ENCODE measurements at regions not wholly inside any gene's neighbourhood (a gene's known extent, or its start where the extent isn't known, plus 50 kb on each side); places are given as distances from the start of the nearest gene placed in this dataset.
"Not testable (repeated sequence)": the region's sequence is repeated elsewhere in the genome, so short reads cannot be mapped to it uniquely, and the experiment has no call there.

GRCh38 chr6:27807441-27808241 lies 104.6 kb downstream of the OR2B2 start (continued):
- TF ChIP-seq ZMAT3 (CRISPR knock-in tag; conservative IDR thresholded peaks at IDR 0.05) (peak; percentile 68; the same call in 1 of the 2 replicates), DMAP1 (CRISPR knock-in tag; IDR thresholded peaks at IDR 0.05) (peak; percentile 90), ZNF687 (CRISPR knock-in tag; IDR thresholded peaks at IDR 0.05) (peak; percentile 95), FOXO1 (CRISPR knock-in tag; IDR thresholded peaks at IDR 0.05) (peak; percentile 58; the same call in 1 of the 2 replicates), ZKSCAN5 (CRISPR knock-in tag; IDR thresholded peaks at IDR 0.05) (peak; percentile 26; the same call in 1 of the 2 replicates), SAFB2 (CRISPR knock-in tag; IDR thresholded peaks at IDR 0.05; ENCODE audit: borderline replicate concordance, low read depth) (peak; percentile 56; the same call in 1 of the 2 replicates), ZNF777 (CRISPR knock-in tag; IDR thresholded peaks at IDR 0.05) (0 out of 2 replicates have a peak, but pooled peaks have one; percentile 4), NFYB (CRISPR knock-in tag; IDR thresholded peaks at IDR 0.05) (peak; percentile 88), ZNF761 (CRISPR knock-in tag; conservative IDR thresholded peaks at IDR 0.05) (0 out of 2 replicates have a peak, but pooled peaks have one; percentile 38), ZNF547 (CRISPR knock-in tag; IDR thresholded peaks at IDR 0.05) (0 out of 2 replicates have a peak, but pooled peaks have one; percentile 53), POGK (CRISPR knock-in tag; conservative IDR thresholded peaks at IDR 0.05) (peak; percentile 48; the same call in 1 of the 2 replicates), ZNF354B (CRISPR knock-in tag; IDR thresholded peaks at IDR 0.05) (0 out of 2 replicates have a peak, but pooled peaks have one; percentile 66), ZNF350 (CRISPR knock-in tag; IDR thresholded peaks at IDR 0.05; ENCODE audit: borderline replicate concordance, low read depth) (peak; percentile 43; the same call in 1 of the 2 replicates), ZNF83 (CRISPR knock-in tag; IDR thresholded peaks at IDR 0.05; ENCODE audit: borderline replicate concordance) (peak; percentile 49; the same call in 1 of the 2 replicates), ZNF451 (CRISPR knock-in tag; IDR thresholded peaks at IDR 0.05) (0 out of 2 replicates have a peak, but pooled peaks have one; percentile 59), IRF2 (CRISPR knock-in tag; IDR thresholded peaks at IDR 0.05) (peak; percentile 38), ZNF143 (CRISPR knock-in tag; IDR thresholded peaks at IDR 0.05) (0 out of 2 replicates have a peak, but pooled peaks have one; percentile 2), CREM (IDR thresholded peaks at IDR 0.05) (peak; percentile 75), HNRNPL (IDR thresholded peaks at IDR 0.05; ENCODE audit: low read depth, low read length) (0 out of 2 replicates have a peak, but pooled peaks have one; percentile 29), MAZ (CRISPR knock-in tag; IDR thresholded peaks at IDR 0.05; ENCODE audit: low read depth) (peak; percentile 59; the same call in 1 of the 2 replicates), ZNF501 (CRISPR knock-in tag; IDR thresholded peaks at IDR 0.05) (peak; percentile 76; the same call in 1 of the 2 replicates), ARNTL (CRISPR knock-in tag; IDR thresholded peaks at IDR 0.05) (peak; percentile 62; the same call in 1 of the 2 replicates)
- TF ChIP-seq CREM (CRISPR knock-in tag; IDR thresholded peaks at IDR 0.05); MAZ (IDR thresholded peaks at IDR 0.05; ENCODE audit: borderline replicate concordance, low read depth, low read length): not testable (repeated sequence)

Measured in HepG2 (cell line).